Stimulated activated CD4-positive, alpha-beta T cell treated with anti-CD3 and anti-CD28 coated beads, Interleukin-12 subunit alpha, Interleukin-12 subunit beta, amount 100 ng/mL, for 4 hours (primary cell): ENCODE measurements at regions not wholly inside any gene's neighbourhood (a gene's known extent, or its start where the extent isn't known, plus 50 kb on each side); places are given as distances from the start of the nearest gene placed in this dataset.
"Not testable (repeated sequence)": the region's sequence is repeated elsewhere in the genome, so short reads cannot be mapped to it uniquely, and the experiment has no call there.

Experiments
- DNase-seq: peaks from one replicate; pipeline ENCODE4 v3.0.0-alpha.2; 2020

GRCh38 chr13:91236921-91237320, 110.6 kb upstream of the MIR17HG start:
- DNase-seq, result no peak

GRCh38 chr13:91238036-91238435, 109.5 kb upstream of the MIR17HG start:
- no peak for DNase-seq

GRCh38 chr13:91240341-91240740, 107.1 kb upstream of the MIR17HG start:
- no peak for DNase-seq

GRCh38 chr13:91241221-91241933, 106.1 kb upstream of the MIR17HG start:
- DNase-seq, result no peak

GRCh38 chr13:91242652-91243051, 104.8 kb upstream of the MIR17HG start:
- no peak for DNase-seq

GRCh38 chr13:91245288-91245687, 102.2 kb upstream of the MIR17HG start:
- no peak for DNase-seq

GRCh38 chr13:91247768-91248167, 99.7 kb upstream of the MIR17HG start:
- DNase-seq, result no peak

GRCh38 chr13:91248249-91248648, 99.2 kb upstream of the MIR17HG start:
- DNase-seq, result no peak

- DNase-seq, result no peak
Measured at GRCh38 chr13:91249370-91249769, 98.1 kb upstream of the MIR17HG start.

GRCh38 chr13:91249861-91250260, 97.6 kb upstream of the MIR17HG start:
- no peak for DNase-seq

- DNase-seq, result not testable (repeated sequence)
Measured at GRCh38 chr13:91251573-91251972, 95.9 kb upstream of the MIR17HG start.

GRCh38 chr13:91264484-91264883, 83.0 kb upstream of the MIR17HG start:
- no peak for DNase-seq

GRCh38 chr13:91269237-91269636, 78.2 kb upstream of the MIR17HG start:
- no peak for DNase-seq

GRCh38 chr13:91270031-91270430, 77.5 kb upstream of the MIR17HG start:
- no peak for DNase-seq

GRCh38 chr13:91272235-91272777, 75.2 kb upstream of the MIR17HG start:
- no peak for DNase-seq

GRCh38 chr13:91273675-91274074, 73.8 kb upstream of the MIR17HG start:
- no peak for DNase-seq

- no peak for DNase-seq
Measured at GRCh38 chr13:91277013-91277676, 70.3 kb upstream of the MIR17HG start.

GRCh38 chr13:91278291-91278690, 69.2 kb upstream of the MIR17HG start:
- no peak for DNase-seq

- no peak for DNase-seq
Measured at GRCh38 chr13:91278888-91279287, 68.6 kb upstream of the MIR17HG start.

- DNase-seq, result no peak
Measured at GRCh38 chr13:91280801-91281200, 66.7 kb upstream of the MIR17HG start.

GRCh38 chr13:91284335-91284734, 63.2 kb upstream of the MIR17HG start:
- no peak for DNase-seq

GRCh38 chr13:91286317-91286716, 61.2 kb upstream of the MIR17HG start:
- DNase-seq, result no peak

- no peak for DNase-seq
Measured at GRCh38 chr13:91291078-91291477, 56.4 kb upstream of the MIR17HG start.

GRCh38 chr13:91292630-91293221, 54.8 kb upstream of the MIR17HG start:
- no peak for DNase-seq
